ENCODE measurements at regions not wholly inside any gene's neighbourhood (a gene's known extent, or its start where the extent isn't known, plus 50 kb on each side); places are given as distances from the start of the nearest gene placed in this dataset.

DNA sequence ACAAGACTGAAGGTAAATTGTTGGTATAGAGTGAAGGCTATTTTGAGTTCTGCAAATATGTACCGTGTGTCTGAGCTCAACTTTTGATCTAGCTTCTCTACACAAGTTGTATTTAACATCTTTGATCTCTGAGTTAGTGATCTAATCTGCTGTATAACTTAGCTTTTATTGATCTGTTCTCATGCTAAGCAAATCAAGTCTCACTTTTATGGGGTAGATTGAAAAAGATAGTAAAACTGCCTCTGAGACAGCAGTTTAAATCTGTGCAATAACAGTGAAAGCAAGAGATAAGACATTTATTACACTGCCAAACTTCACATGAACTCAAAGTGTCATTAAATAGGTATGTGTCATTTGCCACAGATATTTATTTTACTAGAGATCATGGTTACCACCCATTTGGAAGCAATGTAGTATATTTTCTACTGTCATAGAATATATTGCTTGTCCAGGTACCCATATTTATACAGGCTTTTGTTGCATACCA, 477.3 kb downstream of the ISL1 start:
- DNase-seq (ENCODE audit: low spot score) (no peak), ATAC-seq (no peak)
- H3K27me3 Mint-ChIP-seq = no peaks in the 10 kb centered on the region
- peaks cover 5% of the 10 kb centered on the region for H3K9me3 Mint-ChIP-seq
- H3K4me3 Mint-ChIP-seq = no peak overlapping the region
- no peak overlapping the region for H3K27ac Mint-ChIP-seq
- no peaks in the 10 kb centered on the region for H3K4me1 Mint-ChIP-seq (ENCODE audit: low read depth in 2 of 2)
- H3K36me3 Mint-ChIP-seq = no peaks in the 10 kb centered on the region

DNA sequence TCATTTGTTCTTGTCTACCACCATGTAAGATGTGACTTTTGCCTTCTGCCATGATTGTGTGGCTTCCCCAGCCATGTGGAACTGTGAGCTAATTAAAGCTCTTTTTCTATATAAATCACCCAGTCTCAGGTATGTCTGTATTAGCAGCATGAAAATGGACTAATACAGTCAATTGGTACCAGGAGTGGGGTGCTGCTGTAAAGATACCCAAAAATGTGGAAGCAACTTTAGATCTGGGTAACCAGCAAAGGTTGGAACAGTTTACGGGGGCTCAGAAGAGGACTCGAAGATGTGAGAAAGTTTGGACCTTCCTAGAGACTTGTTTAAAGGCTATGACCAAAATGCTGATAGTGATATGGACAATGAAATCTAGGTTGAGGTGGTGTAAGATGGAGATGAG, 488.9 kb downstream of the ISL1 start:
- Mint-ChIP-seq H3K36me3 (peaks cover 7% of the 10 kb centered on the region), H3K27me3 (no peaks in the 10 kb centered on the region), H3K4me3 (no peak overlapping the region), H3K4me1 (ENCODE audit: low read depth in 2 of 2) (no peaks in the 10 kb centered on the region), H3K27ac (no peak overlapping the region), H3K9me3 (peaks cover 13% of the 10 kb centered on the region)
- no peak for DNase-seq (ENCODE audit: low spot score)
- ATAC-seq = no peak

DNA sequence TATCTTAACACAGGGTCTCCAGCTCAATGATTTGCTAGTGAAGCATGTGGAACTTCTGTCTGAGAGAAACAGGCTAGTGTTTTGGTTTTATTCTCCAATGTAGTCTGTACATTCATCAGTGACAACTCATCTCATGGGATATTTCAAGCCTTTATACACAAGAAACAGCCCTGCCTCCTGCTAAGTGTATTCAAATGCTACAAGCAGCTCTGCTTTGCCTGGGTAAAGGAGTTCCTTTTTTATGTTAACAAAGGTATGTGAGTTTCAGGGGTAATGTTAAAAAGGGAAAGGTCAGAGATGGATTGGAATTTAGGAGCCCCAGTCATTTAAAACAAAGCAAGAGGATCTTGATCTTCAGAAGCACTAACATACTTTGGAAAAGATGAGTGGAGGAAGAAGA, 498.7 kb downstream of the ISL1 start:
- H3K4me3 Mint-ChIP-seq = no peak overlapping the region
- no peaks in the 10 kb centered on the region for H3K36me3 Mint-ChIP-seq
- H3K27me3 Mint-ChIP-seq = no peaks in the 10 kb centered on the region
- ATAC-seq (no peak), DNase-seq (ENCODE audit: low spot score) (no peak)
- no peak overlapping the region for H3K27ac Mint-ChIP-seq
- no peaks in the 10 kb centered on the region for H3K4me1 Mint-ChIP-seq (ENCODE audit: low read depth in 2 of 2)
- no peaks in the 10 kb centered on the region for H3K9me3 Mint-ChIP-seq

DNA sequence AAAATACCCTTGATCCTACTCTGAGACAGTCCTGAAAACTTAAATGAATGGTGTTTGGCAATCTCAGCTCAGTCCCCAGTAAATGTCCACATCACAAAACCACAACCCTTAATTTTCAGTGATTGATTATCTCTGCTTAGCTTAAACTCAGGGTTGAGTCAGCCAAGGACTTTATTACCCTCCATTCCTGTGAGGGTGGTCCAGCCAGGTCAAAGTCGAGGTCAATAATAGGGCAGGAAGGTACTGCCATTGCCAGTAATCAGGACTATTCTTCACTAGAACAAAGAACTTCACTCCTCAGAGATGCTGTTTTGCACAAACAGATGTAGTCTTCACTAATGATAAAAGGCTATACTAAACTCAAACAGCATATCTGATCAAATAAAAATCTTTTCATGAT, 499.4 kb downstream of the ISL1 start:
- no peak for ATAC-seq
- no peak for DNase-seq (ENCODE audit: low spot score)
- no peaks in the 10 kb centered on the region for H3K9me3 Mint-ChIP-seq
- H3K4me3 Mint-ChIP-seq = no peak overlapping the region
- H3K36me3 Mint-ChIP-seq = no peaks in the 10 kb centered on the region
- no peaks in the 10 kb centered on the region for H3K27me3 Mint-ChIP-seq
- H3K4me1 Mint-ChIP-seq (ENCODE audit: low read depth in 2 of 2) = no peaks in the 10 kb centered on the region
- H3K27ac Mint-ChIP-seq = no peak overlapping the region

DNA sequence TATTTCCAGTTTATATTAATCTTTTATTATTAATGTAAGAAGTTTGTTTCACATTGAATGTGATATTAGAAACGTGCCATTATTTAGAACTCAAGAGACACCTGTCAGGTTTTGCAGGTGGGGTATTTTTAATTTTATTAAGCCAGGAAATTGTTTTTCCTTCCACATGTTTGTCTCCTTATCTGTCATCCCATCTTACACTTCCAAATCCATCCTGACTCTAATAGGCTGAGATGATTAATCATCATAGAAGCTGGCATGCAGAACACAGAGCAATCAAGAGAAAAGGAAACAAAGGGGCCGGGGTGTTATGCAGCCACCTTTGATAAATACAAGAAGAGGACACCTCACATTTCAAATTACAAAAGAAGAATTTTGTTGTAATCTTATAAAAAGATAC, 506.5 kb downstream of the ISL1 start:
- no peaks in the 10 kb centered on the region for H3K27me3 Mint-ChIP-seq
- no peak for DNase-seq (ENCODE audit: low spot score)
- H3K9me3 Mint-ChIP-seq = peaks cover 10% of the 10 kb centered on the region
- no peak overlapping the region for H3K27ac Mint-ChIP-seq
- peaks cover 9% of the 10 kb centered on the region for H3K36me3 Mint-ChIP-seq
- H3K4me3 Mint-ChIP-seq = no peak overlapping the region
- no peak for ATAC-seq
- no peaks in the 10 kb centered on the region for H3K4me1 Mint-ChIP-seq (ENCODE audit: low read depth in 2 of 2)

DNA sequence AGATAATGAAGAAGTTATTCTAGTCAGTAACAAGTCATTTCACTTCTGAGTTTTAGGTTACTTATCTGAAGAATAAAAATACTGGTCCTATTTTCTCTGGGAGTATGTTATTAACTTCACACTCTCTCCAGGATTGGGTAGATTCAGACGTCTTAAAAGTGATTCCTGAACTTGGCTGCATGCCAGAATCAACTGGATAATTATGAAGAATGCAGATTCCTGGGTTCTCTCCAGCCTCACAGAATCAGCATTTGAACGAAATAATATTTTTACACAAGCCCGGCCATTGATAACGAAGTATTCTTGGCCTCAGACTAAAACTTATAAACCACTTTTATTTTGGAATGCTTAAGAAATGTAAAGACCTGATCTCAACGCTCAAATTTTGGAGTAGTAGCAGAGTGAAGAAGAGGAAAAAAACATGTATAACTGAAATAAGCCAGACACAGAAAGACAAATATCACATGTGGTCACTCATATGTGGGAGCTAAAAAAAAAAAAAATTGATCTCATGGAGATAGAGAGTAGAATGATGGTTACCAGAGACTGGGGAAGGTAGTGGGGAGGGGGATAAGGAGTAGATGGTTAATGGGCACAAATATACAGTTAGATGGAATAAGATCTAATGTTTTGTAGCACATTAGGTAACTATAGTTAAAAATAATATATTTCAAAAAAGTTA, 507.3 kb downstream of the ISL1 start:
- H3K27ac Mint-ChIP-seq = no peak overlapping the region
- DNase-seq (ENCODE audit: low spot score) = no peak
- no peak for ATAC-seq

DNA sequence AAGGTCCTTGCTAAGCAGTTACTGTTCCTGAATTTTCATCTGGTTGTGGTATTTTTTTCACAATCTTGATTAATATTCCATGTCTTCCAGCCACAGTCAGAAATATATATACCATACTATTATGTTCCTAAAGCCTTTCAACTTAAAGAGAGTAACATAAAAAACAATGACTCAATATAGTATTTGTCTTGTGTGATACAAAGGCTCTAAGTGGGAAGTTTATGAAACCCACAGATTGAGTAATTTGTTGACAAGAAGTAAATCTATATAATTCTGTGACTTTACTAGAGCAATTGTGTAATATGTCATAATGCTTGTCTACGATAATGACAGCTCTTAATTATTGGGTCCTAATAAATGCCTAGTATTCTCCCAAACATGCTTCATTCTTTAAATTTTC, 509.4 kb downstream of the ISL1 start:
- H3K9me3 Mint-ChIP-seq = peaks cover 17% of the 10 kb centered on the region
- no peak overlapping the region for H3K4me3 Mint-ChIP-seq
- H3K27ac Mint-ChIP-seq = no peak overlapping the region
- no peaks in the 10 kb centered on the region for H3K4me1 Mint-ChIP-seq (ENCODE audit: low read depth in 2 of 2)
- peaks cover 9% of the 10 kb centered on the region for H3K36me3 Mint-ChIP-seq
- DNase-seq (ENCODE audit: low spot score) = no peak
- no peaks in the 10 kb centered on the region for H3K27me3 Mint-ChIP-seq
- no peak for ATAC-seq

More for the DNA sequence above, 507.3 kb downstream of the ISL1 start:
- H3K9me3 Mint-ChIP-seq = peaks cover 11% of the 10 kb centered on the region
- no peaks in the 10 kb centered on the region for H3K4me1 Mint-ChIP-seq (ENCODE audit: low read depth in 2 of 2)
- no peak overlapping the region for H3K4me3 Mint-ChIP-seq
- H3K27me3 Mint-ChIP-seq = no peaks in the 10 kb centered on the region
- peaks cover 9% of the 10 kb centered on the region for H3K36me3 Mint-ChIP-seq

DNA sequence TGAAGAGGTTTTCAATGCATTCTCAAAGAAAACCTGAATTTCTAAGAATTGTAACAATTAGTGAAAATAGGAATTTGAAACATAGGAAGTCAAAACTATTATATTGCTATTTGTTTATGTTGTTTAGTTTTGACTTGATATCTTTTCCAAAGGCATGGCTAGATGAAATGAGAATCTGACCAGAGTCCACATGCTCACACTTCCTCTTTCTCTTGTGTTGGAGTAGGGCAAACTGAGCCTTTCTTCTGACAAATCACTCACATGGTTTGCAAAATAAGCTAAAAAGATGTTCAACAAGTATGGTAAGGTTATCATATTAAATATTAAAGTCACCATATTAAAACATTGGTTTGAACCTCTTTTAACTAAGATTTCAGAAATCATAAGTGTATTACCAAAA, 512.6 kb downstream of the ISL1 start:
- Mint-ChIP-seq H3K27me3 (no peaks in the 10 kb centered on the region), H3K36me3 (peaks cover 4% of the 10 kb centered on the region), H3K27ac (no peak overlapping the region), H3K4me3 (no peak overlapping the region), H3K9me3 (peaks cover 16% of the 10 kb centered on the region), H3K4me1 (ENCODE audit: low read depth in 2 of 2) (no peaks in the 10 kb centered on the region)
- DNase-seq (ENCODE audit: low spot score) (no peak), ATAC-seq (no peak)

DNA sequence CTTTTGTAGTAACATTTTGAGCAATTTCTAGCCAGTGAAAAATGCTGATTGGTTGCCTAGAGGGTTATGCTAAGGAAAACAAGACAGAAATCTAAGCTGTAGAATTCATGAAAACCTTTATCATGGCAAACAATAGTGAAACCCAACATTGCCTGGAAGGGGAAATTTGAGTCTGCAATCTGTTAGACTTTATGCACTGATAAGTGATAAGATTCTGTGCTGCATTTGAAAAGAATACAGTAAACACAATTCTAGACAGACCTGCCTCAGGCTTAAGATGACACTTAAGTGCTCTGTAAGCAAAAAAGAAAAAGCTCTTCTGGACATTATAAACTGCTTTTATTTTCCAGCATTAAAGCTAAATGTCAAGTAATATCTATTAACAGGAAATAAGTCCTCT, 519.3 kb downstream of the ISL1 start:
- peaks cover 9% of the 10 kb centered on the region for H3K9me3 Mint-ChIP-seq
- DNase-seq (ENCODE audit: low spot score) = no peak
- H3K27ac Mint-ChIP-seq = no peak overlapping the region
- H3K36me3 Mint-ChIP-seq = no peaks in the 10 kb centered on the region
- no peak overlapping the region for H3K4me3 Mint-ChIP-seq
- no peaks in the 10 kb centered on the region for H3K27me3 Mint-ChIP-seq
- ATAC-seq = no peak
- H3K4me1 Mint-ChIP-seq (ENCODE audit: low read depth in 2 of 2) = no peaks in the 10 kb centered on the region

DNA sequence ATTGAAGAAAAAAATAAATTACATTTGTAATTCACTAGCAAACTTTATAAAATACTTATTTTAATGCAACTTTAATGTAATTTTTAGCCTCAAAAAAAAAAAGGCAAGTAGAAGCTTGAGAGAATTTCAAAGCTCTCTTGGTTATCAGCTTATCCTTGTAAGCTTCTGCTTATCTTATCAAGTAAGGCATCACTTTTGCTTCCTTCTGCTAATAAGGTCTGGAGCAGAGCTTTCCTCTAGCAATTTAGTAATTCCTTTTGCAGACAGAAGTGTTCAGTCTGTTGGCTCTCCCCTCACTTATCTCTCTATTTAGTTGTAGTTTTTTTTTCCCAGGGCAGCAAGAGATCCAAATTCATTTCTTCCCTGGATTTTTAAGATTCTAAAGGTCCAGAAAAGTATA, 525.0 kb downstream of the ISL1 start:
- peaks cover 19% of the 10 kb centered on the region for H3K9me3 Mint-ChIP-seq
- no peak for DNase-seq (ENCODE audit: low spot score)
- no peaks in the 10 kb centered on the region for H3K36me3 Mint-ChIP-seq
- H3K4me1 Mint-ChIP-seq (ENCODE audit: low read depth in 2 of 2) = no peaks in the 10 kb centered on the region
- H3K27me3 Mint-ChIP-seq = no peaks in the 10 kb centered on the region
- no peak overlapping the region for H3K27ac Mint-ChIP-seq
- no peak for ATAC-seq
- H3K4me3 Mint-ChIP-seq = no peak overlapping the region

DNA sequence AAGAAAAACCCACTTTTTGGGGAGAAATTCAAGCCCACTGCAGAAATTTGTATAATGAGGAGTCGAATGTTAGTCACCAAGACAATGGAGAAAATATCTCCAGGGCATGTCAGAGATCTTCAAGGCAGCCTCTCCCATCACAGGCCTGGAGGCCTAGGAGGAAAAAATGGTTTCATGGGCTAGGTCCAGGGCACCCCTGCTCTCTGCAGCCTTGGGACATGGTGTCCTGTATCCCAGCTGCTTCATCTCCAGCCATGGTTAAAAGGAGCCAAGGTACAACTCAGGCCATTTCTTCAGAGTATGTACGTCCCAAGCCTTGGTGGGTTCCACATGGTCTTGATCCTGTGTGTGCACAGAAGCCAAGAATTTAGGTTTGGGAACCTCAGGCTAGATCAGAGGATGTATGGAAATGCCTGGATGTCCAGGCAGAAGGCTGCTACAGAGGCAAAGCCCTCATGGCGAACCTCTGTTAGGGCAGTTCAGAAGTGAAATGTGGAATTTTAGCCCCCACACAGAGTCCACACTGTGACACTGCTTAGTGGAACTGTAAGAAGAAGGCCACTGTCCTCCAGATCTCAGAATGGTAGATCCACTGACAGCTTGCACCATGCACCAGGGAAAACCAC, 561.4 kb downstream of the ISL1 start:
- DNase-seq (ENCODE audit: low spot score) = no peak
- peaks cover 16% of the 10 kb centered on the region for H3K9me3 Mint-ChIP-seq
- no peak for ATAC-seq
- no peaks in the 10 kb centered on the region for H3K4me1 Mint-ChIP-seq (ENCODE audit: low read depth in 2 of 2)
- no peaks in the 10 kb centered on the region for H3K27me3 Mint-ChIP-seq
- peaks cover 6% of the 10 kb centered on the region for H3K36me3 Mint-ChIP-seq
- no peak overlapping the region for H3K4me3 Mint-ChIP-seq
- H3K27ac Mint-ChIP-seq = no peak overlapping the region

DNA sequence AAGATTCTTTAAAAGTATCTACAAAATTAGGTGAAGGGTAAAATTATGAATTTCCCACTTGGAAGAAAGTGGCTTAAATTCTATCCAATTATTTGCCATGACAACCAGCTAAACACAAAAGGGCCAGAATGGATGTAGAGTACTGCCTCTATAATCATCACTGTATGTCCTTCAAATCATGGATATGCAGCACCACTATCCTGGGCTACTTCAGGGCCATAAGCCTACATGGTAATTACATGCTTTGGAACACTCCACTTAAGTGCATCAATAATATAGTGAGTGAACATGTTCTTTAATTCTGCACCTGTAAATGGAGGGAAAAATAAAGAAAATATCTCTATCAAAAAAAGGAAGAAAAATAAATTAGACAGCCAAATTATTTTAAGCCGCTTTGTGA, 575.2 kb downstream of the ISL1 start:
- Mint-ChIP-seq H3K4me3 (no peak overlapping the region), H3K36me3 (no peaks in the 10 kb centered on the region), H3K9me3 (peaks cover 4% of the 10 kb centered on the region), H3K4me1 (ENCODE audit: low read depth in 2 of 2) (no peaks in the 10 kb centered on the region), H3K27ac (no peak overlapping the region), H3K27me3 (no peaks in the 10 kb centered on the region)
- DNase-seq (ENCODE audit: low spot score) (no peak), ATAC-seq (no peak)

DNA sequence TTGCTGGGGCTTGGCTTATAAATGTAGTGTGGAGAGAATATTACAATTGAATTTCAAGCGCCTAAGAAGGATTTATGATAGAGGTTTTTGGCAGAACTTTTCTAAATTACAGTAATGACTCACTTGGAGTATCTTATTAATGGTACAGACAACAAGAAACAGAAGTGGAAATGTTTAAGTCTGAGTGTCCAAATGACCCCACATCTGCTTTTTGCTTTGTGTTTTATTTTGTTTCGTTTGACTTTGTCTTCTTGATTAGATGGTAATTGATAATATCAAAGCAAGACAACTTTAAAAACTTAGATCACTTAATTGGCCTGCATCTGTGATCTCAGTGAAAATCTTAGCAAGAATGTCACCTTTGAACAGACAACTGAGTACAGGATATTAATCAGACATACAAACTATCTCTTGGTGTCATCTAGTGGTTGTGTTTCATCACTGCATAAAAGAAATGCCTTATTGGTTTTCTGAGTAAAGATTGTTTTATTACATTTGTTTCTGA, 577.4 kb downstream of the ISL1 start:
- Mint-ChIP-seq H3K4me1 (ENCODE audit: low read depth in 2 of 2) (no peaks in the 10 kb centered on the region), H3K27ac (no peak overlapping the region), H3K9me3 (no peaks in the 10 kb centered on the region), H3K27me3 (no peaks in the 10 kb centered on the region), H3K36me3 (no peaks in the 10 kb centered on the region), H3K4me3 (no peak overlapping the region)
- DNase-seq (ENCODE audit: low spot score) (no peak), ATAC-seq (no peak)

DNA sequence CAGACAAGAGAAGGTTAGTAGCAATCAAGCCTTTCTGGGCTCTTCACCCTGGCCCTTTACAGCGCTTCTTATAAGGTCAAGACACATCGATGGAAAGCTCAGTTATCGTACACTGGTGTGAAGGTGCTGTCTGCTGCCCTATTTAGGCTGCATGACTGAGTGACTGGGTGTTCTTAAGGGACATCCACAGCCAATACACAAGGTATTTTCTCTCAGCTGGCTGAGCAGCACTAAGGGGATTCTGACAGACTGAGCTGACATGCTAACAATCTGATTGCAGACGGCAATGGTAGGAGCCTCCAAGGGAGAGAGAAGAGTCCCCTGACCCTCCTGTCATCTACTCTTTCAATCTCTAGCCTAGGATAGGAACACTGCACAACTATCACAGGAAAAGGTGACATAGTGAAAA, 577.9 kb downstream of the ISL1 start:
- Mint-ChIP-seq H3K9me3 (no peaks in the 10 kb centered on the region), H3K4me1 (ENCODE audit: low read depth in 2 of 2) (no peaks in the 10 kb centered on the region), H3K27me3 (no peaks in the 10 kb centered on the region), H3K27ac (no peak overlapping the region), H3K4me3 (no peak overlapping the region), H3K36me3 (no peaks in the 10 kb centered on the region)
- ATAC-seq = no peak
- DNase-seq (ENCODE audit: low spot score) = no peak

DNA sequence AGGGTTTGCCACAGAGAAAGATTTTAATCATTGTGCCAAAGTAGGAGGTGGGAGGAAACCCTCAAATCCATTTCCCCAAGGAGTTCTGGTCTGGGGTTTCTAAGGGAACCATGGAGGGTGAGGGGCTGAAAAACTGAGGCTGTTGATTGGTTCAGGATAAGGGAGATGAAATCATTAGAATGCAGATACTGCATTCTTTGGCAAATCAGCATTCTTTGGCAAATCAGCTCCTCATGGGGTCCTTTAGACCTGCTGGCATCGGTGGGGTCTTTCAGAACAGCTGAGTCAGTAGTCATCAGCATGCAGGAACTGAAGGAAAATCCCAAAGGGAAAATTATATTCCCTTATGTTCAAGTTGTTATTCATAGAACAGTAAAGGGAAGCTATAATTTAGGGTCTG, 585.5 kb downstream of the ISL1 start:
- Mint-ChIP-seq H3K4me3 (no peak overlapping the region), H3K27ac (no peak overlapping the region), H3K36me3 (no peaks in the 10 kb centered on the region), H3K27me3 (no peaks in the 10 kb centered on the region), H3K4me1 (ENCODE audit: low read depth in 2 of 2) (no peaks in the 10 kb centered on the region), H3K9me3 (peaks cover 4% of the 10 kb centered on the region)
- no peak for DNase-seq (ENCODE audit: low spot score)
- no peak for ATAC-seq

All from natural killer cell treated with Interleukin-12 subunit alpha and Interleukin-12 subunit beta and Interleukin-15 and Interleukin-18, amount 100 ng/mL, for 72 hours (primary cell).